NCI-H82 treated with DMSO at 0.1 percent for 48 hours (cell line): ENCODE measurements at regions not wholly inside any gene's neighbourhood (a gene's known extent, or its start where the extent isn't known, plus 50 kb on each side); places are given as distances from the start of the nearest gene placed in this dataset.

Experiments used
- DNase-seq: peaks from one replicate; lab custom pipeline; 2025; ENCODE audit not compliant: unreplicated experiment; lab: John Stamatoyannopoulos, UW

DNA sequence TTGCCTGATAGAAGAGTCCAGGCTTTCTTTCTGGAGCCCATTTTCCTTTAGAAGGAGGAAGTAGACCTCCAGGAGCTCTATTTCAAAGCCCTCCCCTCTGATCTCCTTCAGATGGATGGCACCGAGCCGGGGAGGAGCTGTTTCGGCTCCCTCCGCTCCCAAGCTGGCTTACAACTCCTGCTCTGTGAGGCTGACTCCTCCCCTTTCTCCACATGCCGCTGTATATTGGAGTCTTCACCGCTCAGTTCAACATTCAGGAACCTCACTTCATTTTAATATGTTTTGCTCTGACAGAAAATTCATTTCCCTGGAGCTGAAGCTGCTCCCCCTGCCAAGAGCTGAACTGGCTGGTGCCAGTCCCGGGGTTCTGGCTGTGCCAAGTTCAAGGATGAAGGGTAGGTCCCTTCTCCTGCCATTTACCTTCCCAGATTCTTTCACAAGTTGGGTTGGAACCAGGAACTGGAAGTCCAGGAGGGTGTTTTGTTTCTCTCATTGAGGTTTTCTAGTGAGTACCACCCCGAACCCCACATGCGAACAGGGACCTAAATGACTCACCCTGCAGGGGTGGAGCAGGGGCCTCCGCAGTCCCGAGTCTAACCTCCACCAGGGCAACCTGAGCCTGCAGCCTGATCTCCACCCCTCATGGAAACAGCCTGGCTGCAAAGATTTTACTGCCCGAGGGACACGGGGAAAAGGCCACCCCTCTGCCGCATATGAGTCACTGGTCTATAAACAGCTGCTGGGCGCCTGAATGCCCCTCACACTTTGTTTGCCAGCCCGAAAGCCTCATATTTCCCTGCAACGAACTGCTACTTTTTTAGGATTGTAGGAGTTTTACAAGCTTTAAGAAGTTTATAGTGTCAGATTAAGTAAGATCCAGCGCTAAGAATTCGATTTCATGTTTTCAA, 68.6 kb upstream of the FOXA2 start:
- DNase-seq, result no peak

DNA sequence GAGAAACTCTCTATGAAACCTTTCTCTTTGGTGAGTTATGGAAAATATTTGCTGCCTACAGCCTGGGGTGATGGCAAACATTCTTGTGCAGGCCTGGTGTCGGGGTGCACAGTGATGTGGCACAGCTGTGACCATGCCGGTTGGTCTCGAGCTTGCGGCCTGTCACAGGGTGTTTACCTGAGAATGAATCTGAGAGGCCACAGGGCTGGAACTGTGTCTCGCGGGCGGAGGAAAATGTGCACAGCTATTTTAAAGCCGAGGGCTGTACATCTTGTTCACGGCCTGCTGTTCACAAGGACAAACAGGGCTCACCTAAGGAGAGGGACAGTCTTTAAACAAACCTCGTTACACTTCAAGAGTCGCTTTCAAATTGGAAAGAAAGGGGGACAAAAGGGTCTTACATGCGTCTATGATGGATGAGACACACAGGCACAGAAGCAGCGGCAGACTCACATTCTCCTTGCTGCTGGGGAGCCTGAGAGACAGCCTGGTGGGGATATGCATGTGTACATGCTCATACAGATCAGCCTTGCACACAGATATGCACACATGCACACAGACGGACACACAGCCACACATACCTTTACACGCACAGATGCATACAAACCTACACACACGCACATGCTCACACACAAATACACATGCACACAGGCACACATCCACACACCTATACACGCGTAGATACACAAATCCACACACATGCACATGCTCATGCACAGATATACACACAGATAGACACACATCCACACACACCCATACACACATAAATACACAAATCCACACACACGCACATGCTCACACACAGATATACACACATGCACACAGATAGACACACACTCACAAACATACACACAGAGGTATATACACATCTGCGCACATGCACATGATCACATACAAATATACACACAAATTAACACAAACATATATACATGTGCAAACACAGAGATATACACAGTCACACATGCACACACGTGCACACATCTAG, 69.6 kb upstream of the FOXA2 start:
- no peak for DNase-seq

DNA sequence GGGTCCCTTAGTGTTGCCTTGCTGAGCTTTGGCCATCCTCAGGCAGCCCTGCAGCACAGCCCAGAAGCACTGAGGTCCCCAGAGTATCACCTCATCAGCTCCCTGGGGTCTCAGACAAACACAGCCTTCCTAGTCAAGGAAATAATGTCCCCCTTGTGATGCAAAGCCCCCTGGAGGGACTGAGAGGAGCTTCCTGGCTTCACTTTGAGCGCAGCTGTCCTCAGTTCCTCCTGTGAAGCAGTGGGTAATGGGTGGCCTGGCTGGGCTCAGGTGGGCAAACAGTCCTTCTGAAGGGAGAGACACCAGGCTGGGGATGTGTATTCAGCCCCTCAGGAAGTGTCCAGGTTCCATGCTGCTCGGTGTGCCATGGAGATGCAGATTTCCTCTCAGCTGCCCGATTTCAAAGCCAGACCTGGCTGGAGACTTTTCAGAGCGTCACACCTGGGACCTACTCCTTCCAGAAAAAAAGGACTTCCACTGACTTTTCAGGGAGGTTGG, 79.2 kb upstream of the FOXA2 start:
- no peak for DNase-seq

DNA sequence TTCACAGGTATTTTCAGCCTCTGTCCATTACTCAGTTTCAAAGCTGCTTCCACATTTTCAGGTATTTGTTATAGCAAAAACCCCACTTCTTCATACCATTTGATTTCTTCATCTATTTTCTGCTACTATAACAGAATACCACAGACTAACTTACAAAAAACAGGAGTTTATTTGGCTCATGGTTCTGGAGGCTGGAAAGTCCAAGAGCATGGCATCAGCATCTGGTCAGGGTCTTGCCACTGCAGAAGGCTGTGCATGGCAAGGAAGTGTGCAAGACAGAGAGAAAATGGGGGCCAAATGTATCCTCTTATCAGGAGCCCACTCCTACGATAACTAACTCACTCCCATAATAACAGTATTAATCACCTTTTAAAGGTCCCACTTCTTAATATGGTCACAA, 82.8 kb upstream of the FOXA2 start:
- no peak for DNase-seq

DNA sequence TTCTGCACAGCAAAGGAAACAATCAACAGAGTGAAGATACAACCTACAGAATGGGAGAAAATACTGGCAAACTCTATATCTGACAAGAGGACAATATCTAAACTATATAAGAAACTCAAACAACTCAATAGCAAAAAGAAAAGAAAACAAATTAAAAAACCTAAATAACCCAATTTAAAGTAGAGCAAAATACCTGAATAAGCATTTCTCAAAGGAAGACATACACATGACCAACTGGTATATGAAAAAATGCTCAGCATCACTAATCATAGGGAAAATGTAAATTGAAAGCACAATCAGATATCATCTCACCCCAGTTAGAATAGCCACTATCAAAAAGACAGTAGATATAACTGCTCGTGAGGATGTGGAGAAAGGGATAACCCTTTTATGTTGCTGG, 87.8 kb upstream of the FOXA2 start:
- no peak for DNase-seq

DNA sequence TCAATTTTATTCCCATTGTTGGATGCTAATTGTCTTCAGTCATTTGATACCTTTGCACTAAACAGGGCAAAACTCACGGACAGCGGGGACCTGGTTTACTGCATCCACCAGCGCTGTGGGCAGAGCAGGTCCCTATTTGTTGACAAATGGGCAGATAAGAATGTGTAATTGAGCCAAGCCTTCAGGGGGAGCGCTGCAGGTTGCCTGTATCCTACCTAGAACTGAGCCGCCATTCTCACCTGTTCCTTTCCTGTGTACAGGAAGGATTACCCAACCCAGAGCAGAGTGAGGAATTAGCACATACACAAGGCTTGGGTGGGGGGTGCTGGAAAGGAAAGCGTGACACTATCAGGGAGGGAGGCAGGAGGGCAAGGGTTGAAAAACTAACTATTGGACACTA, 89.1 kb upstream of the FOXA2 start:
- no peak for DNase-seq

DNA sequence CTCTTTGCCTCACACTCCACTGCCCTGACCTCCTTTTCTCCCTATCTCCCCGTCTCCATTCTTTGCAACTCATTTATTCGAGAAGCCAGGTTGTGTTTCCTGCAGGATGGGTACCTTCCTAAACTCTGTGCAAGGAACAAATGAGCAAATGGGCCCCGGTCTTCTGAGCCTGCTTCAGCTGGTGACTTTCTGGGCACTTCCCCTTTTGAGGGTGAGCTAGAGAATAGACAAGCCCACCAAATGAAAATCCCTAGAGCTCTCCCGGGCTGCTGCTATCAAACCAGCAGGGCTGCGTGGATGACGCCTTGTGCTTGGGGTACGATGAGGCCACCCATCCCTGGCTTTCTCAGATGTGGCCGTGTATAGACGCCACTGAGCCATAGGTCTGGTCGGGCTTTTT, 91.0 kb upstream of the FOXA2 start:
- DNase-seq, result no peak

DNA sequence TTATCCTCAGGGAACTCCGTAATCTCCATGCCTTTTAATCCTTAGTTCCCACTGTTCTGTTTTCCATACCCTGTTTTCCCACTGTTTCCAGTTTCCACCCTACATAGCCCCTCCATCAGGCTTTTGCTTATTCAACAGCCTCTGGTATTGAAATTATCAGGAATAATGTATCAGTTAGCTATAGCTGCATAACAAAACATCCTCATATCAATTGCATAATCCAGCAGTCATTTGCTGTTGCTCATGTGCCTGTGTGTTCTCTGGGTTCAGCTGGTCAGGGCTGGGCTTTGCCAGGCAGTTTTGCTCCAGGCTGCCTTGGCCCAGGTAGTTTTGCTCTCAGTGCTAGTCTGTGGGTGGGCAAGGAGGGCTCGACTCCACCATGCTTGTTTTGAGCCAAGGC, 94.3 kb upstream of the FOXA2 start:
- DNase-seq, result no peak

DNA sequence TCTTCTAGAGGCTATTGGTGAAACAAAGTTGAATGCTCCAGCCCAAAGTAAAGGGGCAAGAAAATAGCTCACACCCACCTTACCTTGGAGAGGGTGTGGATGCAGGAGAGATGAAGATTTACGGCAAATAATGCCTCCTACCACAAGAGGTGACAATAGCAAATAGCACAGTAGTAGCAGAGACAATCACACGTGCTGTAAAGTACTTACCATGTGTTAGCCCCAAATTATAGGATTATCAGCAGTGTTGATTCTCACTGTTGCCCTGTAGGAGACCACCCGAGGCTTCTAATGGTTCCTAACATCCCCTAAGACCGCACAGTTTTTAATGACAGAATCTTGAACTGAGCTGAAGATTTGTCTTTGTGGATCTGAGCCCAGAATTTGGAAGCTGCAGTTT, 94.8 kb upstream of the FOXA2 start:
- DNase-seq, result no peak

DNA sequence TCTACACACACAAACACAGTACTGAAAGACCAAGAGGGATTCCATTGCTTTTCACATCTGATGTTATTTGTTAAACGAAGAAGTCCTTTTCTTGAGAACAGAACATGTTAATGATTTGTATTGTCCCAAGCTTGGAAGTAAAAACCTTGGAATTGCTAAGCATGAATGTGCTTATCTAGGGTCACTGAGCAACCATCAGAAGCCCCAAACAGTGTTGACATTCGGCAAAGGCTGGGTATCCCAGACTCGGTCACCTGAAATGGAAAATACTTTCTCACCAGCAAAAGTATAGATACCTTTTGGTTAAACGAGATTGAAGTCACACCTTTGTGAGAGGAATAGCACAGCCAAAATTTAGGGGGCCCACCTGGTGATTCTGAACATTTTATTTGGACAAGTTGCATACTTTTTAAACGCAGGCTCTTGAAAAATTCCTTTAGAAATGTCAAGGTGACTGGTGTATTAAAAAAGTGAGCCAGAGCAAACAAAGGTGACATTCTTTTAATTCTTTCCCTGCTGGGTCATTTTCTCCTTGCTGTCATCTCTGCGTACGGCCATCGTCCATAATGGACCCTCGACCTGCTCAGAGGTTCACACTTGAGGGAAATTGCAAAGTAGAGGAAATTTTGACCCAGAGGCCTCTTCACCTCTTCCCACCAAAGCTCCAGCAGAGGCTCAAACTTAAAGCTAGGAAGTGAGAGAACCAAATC, 95.8 kb upstream of the FOXA2 start:
- DNase-seq, result no peak

DNA sequence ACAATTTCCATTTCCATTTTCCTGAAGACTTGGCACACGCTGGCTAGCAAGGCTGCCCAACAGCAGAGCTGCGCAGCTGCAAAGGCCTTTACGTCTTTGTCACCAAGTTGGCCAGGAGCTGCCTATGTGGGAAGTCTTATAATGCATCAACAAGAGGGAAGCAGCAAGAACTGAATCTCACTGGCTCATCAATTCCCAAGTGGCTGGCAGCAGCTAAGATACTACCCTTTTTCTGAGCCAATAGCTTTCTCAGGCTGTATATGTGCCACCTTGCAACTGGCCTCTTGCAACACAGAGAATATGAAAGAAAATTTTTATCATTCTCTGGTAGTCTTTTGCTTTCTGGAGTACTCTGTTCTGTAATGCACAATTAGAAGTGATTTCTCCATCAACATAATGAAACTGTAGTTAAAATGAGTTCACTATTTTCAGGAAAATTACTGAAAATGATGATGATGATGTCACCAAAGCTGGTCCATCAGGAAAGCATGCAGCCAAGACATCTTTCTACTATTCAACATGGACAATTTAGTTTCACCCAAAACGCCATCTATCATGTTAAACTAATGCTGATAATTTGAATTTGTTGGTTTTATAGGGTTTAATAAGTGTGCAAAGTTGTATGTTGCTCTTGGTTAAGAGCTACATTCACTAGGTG, 97.3 kb upstream of the FOXA2 start:
- no peak for DNase-seq

DNA sequence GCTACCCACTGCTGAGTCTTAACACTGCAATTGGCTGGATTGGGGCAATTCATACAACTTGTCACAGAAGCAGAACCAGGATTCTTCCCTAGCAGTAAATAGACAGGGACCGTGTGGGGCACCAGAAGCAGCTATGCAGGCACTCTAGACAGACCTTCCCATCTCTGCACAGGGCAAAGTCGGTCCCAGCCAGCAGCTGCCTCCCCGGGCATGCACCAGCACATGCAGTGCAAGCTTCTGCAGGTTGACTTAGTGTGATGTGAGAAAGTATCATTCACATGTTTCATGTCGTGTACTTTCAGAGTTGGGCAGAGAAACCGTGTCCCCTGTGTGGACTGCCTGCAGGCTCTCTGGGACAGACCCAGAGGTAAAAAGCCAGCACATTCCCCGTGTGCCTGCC, 98.0 kb upstream of the FOXA2 start:
- DNase-seq, result no peak

DNA sequence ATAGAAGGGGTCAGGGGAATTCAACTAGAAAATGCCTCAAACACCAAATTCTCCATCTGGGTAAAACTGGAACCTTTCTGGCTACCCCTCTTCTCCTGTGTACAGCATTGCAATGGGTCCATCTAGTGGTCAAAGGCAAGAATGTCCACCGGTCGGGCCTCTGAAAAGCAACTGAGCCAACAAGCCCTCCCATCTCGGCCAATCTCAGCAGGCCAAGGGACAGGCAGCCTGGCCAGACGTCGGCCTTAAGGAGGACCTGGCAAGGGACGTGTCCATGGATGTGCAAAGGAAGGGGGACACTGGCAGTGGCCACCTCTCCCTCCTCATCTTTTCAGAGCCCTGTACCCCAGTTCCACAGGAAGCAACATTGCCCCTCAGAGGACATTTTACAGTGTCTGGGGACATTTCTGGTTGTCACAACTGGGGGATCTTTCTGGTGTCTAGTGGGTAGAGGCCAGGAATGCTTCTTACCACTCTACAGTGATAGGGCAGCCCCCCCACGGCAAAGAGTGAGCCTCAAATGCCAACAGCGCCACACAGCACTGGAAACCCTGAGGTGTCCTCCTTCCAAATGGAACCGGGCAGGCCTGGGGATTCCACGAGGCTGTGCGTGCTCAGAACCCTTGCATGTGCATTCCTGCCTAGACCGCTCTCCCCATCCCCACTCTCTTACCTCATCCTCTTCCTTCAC, 99.8 kb upstream of the FOXA2 start:
- peak; percentile 24 for DNase-seq

DNA sequence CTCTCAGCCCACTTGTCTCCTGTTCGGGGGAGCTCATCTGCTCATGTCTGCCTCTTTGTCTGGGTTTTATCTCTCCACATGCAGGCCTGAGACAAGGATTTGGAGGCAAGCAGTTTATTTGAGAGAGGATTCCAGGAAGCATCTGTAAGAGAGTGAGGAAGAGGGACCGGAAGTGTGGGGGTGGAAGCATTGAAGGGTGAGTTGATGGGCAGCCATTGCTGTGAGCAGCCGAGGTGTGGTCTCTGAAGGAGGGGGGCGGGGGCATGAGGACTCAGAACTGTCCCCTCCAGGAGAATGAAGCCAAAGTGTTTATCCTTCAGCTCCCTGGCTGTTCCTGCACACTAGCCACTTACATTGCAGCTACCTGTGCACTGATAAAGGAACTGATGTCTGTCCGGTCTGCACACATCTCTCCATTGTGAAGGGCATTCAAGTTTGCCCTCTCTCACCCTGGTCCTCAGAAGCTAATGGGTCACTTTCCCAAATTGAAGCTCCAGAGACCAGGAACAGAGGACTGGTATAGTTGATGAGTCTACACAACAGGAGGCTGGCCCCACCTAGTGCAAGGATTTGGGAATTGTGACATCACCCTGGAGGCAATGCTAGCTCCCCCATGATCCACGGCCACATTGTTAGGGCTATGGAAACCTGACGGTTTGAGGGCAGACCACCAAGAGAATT, 100.5 kb upstream of the FOXA2 start:
- DNase-seq, result no peak

DNA sequence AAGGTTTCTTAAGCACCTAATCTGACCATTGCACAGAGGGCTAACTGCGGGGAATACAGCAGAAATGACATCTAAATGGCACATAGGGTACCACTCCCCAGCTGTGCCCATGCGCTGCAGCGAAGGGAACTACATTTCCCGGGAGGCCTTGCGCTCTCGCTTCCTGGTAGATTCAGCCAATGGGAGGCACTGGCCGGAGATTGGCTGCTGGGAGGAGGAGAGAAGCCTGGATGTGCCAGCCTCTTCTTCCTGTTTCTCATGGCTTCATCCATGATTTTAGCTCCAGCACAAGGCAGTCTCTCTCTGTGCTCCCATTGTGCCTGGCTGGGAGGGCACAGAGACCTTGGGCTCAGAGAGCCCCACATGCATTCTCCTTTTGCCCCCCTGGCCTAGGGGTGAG, 101.7 kb upstream of the FOXA2 start:
- DNase-seq, result no peak

DNA sequence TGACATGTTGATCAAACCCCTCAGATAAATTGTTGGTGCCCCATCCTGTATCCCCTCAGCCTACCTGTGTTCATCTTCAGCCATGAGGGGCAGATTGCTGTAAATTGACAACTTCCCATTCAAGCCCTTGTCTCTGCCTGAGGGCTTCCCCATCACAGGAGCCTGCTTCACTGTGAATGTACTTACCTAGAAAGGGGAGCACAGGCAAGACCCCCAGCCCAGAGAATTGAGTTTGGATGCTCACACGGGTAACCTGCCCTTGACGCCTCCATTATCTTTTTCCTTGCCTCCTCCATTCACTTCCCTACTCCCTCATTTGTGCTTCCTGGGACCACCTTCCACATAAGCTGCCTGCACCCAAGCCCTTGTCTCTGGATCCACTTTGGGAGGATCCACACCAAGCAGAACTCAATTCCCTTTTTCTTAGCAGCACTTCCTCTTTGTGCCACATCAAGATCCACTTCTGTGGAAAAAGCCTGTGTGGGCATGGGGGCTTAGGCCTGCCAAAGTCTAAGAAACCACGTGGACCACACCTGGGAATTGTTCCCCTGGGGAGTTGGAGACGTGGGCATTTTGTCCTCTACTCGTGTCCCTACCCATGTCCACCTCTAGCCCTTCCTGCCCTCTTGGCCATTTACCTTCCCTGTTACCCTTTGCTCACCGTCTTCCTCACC, 103.4 kb upstream of the FOXA2 start:
- no peak for DNase-seq

DNA sequence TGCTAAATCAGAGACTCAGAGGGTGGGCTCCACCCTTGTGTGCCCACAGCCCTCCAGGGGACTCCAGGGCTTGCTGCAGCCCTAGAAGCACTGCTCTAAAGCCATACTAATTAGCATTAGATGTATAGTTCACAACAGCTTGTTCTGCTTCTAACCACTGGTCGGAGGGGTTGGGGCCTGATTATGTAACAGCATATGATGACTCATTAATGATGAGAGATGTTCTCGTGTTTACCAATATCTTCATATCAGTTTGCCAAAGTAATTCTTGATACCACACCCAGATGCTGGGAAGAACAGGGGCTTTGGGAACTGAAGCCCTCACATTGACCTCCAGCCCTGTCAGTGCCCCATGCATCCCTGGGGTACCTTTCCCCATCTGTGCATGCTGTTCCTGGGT, 104.1 kb upstream of the FOXA2 start:
- no peak for DNase-seq

DNA sequence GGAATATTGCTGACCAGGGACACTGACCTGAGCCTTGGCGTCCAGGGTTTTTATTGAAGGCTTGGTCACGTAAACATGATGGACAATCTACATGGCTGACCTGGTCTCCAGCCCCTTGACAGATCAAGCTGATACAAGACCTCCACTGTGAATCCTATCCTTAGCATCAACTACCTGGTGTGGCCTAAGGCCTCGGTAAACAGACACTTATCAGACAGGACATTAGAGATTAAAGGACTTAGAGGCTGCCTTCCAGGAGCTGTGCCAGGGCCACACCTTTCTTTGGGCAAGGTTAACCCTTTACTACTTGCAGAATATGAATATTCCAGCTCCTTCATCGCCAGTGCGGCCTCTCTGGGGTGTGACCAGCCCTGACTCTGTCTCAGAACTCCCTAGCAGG, 104.9 kb upstream of the FOXA2 start:
- DNase-seq, result no peak

DNA sequence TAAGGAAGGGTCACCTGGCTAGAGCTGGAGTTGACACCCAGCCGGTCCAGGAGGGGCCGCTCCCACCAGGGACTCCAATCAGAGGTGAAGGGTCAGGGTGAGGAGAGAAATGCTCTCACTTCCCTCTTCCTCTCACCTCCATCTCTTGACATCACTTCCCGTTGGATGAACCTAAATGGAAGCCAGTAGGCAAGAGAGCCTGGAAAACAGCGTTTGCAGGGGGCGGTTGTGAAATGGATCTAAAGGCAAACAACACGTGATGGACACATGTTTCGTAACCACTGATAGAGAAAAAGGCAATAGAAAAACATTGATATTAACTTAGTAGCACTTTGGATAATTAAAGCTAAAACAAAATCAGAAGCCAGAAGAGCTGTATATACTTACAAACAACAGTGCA, 105.6 kb upstream of the FOXA2 start:
- DNase-seq, result no peak
